K562 (cell line): ENCODE measurements at regions not wholly inside any gene's neighbourhood (a gene's known extent, or its start where the extent isn't known, plus 50 kb on each side); places are given as distances from the start of the nearest gene placed in this dataset.

Experiments
- ARID1B ChIP-seq: fragments of 450-650 bp; IDR thresholded peaks from 2 replicates; pipeline ENCODE4 v1.6.1; 2016; ENCODE audit warnings: antibody characterized with exemption, mild to moderate bottlenecking, inconsistent platforms
- BCOR ChIP-seq: fragments of 450-650 bp; IDR thresholded peaks from 2 replicates; pipeline ENCODE4 v1.6.1; 2016
- CTBP1 ChIP-seq: fragments of 450-650 bp; IDR thresholded peaks from 2 replicates; pipeline ENCODE4 v1.6.1; 2016; ENCODE audit warnings: borderline replicate concordance
- ELF4 ChIP-seq: fragments of 450-650 bp; formaldehyde crosslinking; IDR thresholded peaks from 2 replicates; pipeline ENCODE4 v1.4.0; 2022; ENCODE audit warnings: missing genetic modification characterization
- FOXA1 ChIP-seq: fragments of 450-650 bp; IDR thresholded peaks from 2 replicates; pipeline ENCODE4 v1.6.1; 2016; ENCODE audit warnings: mild to moderate bottlenecking, borderline replicate concordance
- FOXP1 ChIP-seq: sonication (generic); formaldehyde crosslinking; IDR thresholded peaks from 2 replicates; pipeline ENCODE4 v1.8.0; 2022; ENCODE audit warnings: mild to moderate bottlenecking, missing genetic modification reagents
- JUNB ChIP-seq: fragments of 450-650 bp; formaldehyde crosslinking; conservative IDR thresholded peaks from 2 replicates; pipeline ENCODE4 v1.4.0; 2020; ENCODE audit warnings: mild to moderate bottlenecking
- KLF10 ChIP-seq: fragments of 250-450 bp; sonication (Bioruptor Pico); IDR thresholded peaks from 2 replicates; pipeline ENCODE4 v1.6.1; 2021; ENCODE audit warnings: matching md5 sums
- MAFF ChIP-seq: IDR thresholded peaks from 2 replicates; pipeline ENCODE4 v1.6.1; 2012; ENCODE audit warnings: low read length, improper control_type of control experiment
- NBN ChIP-seq: fragments of 450-650 bp; IDR thresholded peaks from 2 replicates; pipeline ENCODE4 v1.6.1; 2016; ENCODE audit warnings: low read depth, mild to moderate bottlenecking
- NCOA2 ChIP-seq, 2 experiments: fragments of 450-650 bp; IDR thresholded peaks; 2 replicates each; pipeline ENCODE4 v1.6.1; 2018; ENCODE audit warnings: mild to moderate bottlenecking in 2 of 2, moderate library complexity in 1 of 2; ENCODE audit not compliant: partially characterized antibody in 2 of 2
- NFE2 ChIP-seq: IDR thresholded peaks from 2 replicates; pipeline ENCODE4 v1.6.1; 2014; ENCODE audit warnings: antibody characterized with exemption, low read depth
- NFYB ChIP-seq: IDR thresholded peaks from 2 replicates; pipeline ENCODE4 v1.6.1; 2011; ENCODE audit warnings: mild to moderate bottlenecking, moderate library complexity; ENCODE audit not compliant: insufficient read length; ENCODE audit errors: extremely low read depth
- POLR2G ChIP-seq: fragments of 200-400 bp; formaldehyde crosslinking; IDR thresholded peaks from 2 replicates; pipeline ENCODE4 v1.6.1; 2017; ENCODE audit warnings: low read depth, mild to moderate bottlenecking, antibody characterized with exemption, low read length, moderate library complexity
- POLR3G ChIP-seq: IDR thresholded peaks from 2 replicates; pipeline ENCODE4 v1.6.1; 2011; ENCODE audit not compliant: insufficient read length, insufficient replicate concordance; ENCODE audit errors: extremely low read depth
- SAP30 ChIP-seq: fragments of 200-600 bp; sonication (generic); IDR thresholded peaks from 2 replicates; pipeline ENCODE4 v1.6.1; 2012; ENCODE audit warnings: borderline replicate concordance, low read depth, mild to moderate bottlenecking, moderate library complexity, low read length, control low read depth, inconsistent platforms; ENCODE audit not compliant: insufficient read depth, poor library complexity, severe bottlenecking
- SMAD2 ChIP-seq: fragments of 150-350 bp; IDR thresholded peaks from 2 replicates; pipeline ENCODE4 v1.6.1; 2014; ENCODE audit warnings: low read depth, mild to moderate bottlenecking, low read length
- TCF3 ChIP-seq: sonication (generic); formaldehyde crosslinking; IDR thresholded peaks from 2 replicates; pipeline ENCODE4 v1.4.0; 2020; ENCODE audit warnings: mild to moderate bottlenecking, missing genetic modification reagents
- ZNF644 ChIP-seq: fragments of 200-800 bp; sonication (Bioruptor generic); IDR thresholded peaks from 2 replicates; pipeline ENCODE4 v1.6.1; 2016; ENCODE audit warnings: low read depth, missing genetic modification characterization, missing compliant biosample characterization
- TF ChIP-seq, protein P1 (sequence below): fragments of 250-450 bp; sonication (Bioruptor Pico); IDR thresholded peaks from 2 replicates; pipeline ENCODE4 v1.4.0; 2020; ENCODE audit warnings: mild to moderate bottlenecking, moderate library complexity
- TF ChIP-seq, protein P2 (sequence below): fragments of 250-450 bp; sonication (Bioruptor Pico); IDR thresholded peaks from 2 replicates; pipeline ENCODE4 v1.5.0; 2020; ENCODE audit warnings: mild to moderate bottlenecking
- TF ChIP-seq, protein P3 (sequence below): fragments of 450-650 bp; formaldehyde crosslinking; IDR thresholded peaks from 2 replicates; pipeline ENCODE4 v1.4.0; 2020; ENCODE audit warnings: mild to moderate bottlenecking
- TF ChIP-seq, protein P4 (sequence below): fragments of 250-450 bp; sonication (Bioruptor Pico); IDR thresholded peaks from 2 replicates; pipeline ENCODE4 v1.6.1; 2021; ENCODE audit warnings: mild to moderate bottlenecking

DNA sequence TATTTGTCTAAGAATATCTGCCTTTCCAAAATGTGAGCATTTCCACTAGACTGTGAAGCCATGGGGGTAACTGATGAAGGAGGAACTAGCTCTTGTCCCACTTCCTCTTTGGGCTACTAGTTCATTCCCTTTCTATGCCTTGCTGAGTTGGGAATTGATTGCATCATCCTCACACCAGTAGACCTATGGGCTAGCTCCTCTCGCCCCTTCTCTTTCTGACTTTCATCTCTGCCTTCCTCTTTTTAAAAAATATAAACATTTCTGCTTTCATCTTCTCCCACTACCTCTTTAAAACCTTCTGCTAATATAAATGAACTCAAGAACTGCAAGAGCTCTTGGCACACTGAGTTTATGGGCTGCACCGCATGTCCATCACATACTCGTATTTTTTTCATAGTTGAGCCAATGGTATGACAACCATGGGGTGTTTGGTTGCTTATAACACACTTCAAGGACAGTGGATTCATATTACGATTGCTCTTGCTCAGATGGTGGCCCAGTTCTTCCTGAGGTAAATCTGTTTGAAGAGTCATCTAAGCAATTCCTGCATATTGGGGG lies 182.0 kb downstream of the REEP3 start (continued):
- TF ChIP-seq, protein P1, sequence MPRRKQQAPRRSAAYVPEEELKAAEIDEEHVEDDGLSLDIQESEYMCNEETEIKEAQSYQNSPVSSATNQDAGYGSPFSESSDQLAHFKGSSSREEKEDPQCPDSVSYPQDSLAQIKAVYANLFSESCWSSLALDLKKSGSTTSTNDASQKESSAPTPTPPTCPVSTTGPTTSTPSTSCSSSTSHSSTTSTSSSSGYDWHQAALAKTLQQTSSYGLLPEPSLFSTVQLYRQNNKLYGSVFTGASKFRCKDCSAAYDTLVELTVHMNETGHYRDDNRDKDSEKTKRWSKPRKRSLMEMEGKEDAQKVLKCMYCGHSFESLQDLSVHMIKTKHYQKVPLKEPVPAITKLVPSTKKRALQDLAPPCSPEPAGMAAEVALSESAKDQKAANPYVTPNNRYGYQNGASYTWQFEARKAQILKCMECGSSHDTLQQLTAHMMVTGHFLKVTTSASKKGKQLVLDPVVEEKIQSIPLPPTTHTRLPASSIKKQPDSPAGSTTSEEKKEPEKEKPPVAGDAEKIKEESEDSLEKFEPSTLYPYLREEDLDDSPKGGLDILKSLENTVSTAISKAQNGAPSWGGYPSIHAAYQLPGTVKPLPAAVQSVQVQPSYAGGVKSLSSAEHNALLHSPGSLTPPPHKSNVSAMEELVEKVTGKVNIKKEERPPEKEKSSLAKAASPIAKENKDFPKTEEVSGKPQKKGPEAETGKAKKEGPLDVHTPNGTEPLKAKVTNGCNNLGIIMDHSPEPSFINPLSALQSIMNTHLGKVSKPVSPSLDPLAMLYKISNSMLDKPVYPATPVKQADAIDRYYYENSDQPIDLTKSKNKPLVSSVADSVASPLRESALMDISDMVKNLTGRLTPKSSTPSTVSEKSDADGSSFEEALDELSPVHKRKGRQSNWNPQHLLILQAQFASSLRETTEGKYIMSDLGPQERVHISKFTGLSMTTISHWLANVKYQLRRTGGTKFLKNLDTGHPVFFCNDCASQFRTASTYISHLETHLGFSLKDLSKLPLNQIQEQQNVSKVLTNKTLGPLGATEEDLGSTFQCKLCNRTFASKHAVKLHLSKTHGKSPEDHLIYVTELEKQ: no peak
- TF ChIP-seq SAP30: no peak
- TF ChIP-seq FOXP1: no peak
- no peak for TF ChIP-seq SMAD2
- TF ChIP-seq POLR3G: no peak
- TF ChIP-seq ARID1B: peak; percentile 55; the same call in 1 of the 2 replicates
- no peak for TF ChIP-seq POLR2G
- no peak for TF ChIP-seq BCOR
- TF ChIP-seq NFE2: no peak
- no peak for TF ChIP-seq FOXA1
- TF ChIP-seq TCF3: no peak
- TF ChIP-seq CTBP1: peak; percentile 74; the same call in 1 of the 2 replicates
- TF ChIP-seq, protein P2, sequence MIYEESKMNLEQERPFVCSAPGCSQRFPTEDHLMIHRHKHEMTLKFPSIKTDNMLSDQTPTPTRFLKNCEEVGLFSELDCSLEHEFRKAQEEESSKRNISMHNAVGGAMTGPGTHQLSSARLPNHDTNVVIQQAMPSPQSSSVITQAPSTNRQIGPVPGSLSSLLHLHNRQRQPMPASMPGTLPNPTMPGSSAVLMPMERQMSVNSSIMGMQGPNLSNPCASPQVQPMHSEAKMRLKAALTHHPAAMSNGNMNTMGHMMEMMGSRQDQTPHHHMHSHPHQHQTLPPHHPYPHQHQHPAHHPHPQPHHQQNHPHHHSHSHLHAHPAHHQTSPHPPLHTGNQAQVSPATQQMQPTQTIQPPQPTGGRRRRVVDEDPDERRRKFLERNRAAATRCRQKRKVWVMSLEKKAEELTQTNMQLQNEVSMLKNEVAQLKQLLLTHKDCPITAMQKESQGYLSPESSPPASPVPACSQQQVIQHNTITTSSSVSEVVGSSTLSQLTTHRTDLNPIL (CRISPR knock-in tag): no peak
- 0 out of 2 replicates have a peak, but pooled peaks have one; percentile 48 for TF ChIP-seq ZNF644
- no peak for TF ChIP-seq ELF4 (CRISPR knock-in tag)
- TF ChIP-seq NFYB: no peak
- TF ChIP-seq, protein P3, sequence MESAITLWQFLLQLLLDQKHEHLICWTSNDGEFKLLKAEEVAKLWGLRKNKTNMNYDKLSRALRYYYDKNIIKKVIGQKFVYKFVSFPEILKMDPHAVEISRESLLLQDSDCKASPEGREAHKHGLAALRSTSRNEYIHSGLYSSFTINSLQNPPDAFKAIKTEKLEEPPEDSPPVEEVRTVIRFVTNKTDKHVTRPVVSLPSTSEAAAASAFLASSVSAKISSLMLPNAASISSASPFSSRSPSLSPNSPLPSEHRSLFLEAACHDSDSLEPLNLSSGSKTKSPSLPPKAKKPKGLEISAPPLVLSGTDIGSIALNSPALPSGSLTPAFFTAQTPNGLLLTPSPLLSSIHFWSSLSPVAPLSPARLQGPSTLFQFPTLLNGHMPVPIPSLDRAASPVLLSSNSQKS: no peak
- TF ChIP-seq KLF10 (CRISPR knock-in tag): no peak
- TF ChIP-seq, protein P4, sequence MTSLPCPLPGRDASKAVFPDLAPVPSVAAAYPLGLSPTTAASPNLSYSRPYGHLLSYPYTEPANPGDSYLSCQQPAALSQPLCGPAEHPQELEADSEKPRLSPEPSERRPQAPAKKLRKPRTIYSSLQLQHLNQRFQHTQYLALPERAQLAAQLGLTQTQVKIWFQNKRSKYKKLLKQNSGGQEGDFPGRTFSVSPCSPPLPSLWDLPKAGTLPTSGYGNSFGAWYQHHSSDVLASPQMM (CRISPR knock-in tag): no peak
- TF ChIP-seq NCOA2 (IDR thresholded peaks at IDR 0.05; ENCODE audit: partially characterized antibody in 2 of 2): no peak
- TF ChIP-seq JUNB (CRISPR knock-in tag): peak; percentile 58; the same call in 1 of the 2 replicates
- peak; percentile 70; the same call in 1 of the 2 replicates for TF ChIP-seq NBN
- TF ChIP-seq MAFF: no peak
